ENCODE measurements at regions not wholly inside any gene's neighbourhood (a gene's known extent, or its start where the extent isn't known, plus 50 kb on each side); places are given as distances from the start of the nearest gene placed in this dataset.

DNA sequence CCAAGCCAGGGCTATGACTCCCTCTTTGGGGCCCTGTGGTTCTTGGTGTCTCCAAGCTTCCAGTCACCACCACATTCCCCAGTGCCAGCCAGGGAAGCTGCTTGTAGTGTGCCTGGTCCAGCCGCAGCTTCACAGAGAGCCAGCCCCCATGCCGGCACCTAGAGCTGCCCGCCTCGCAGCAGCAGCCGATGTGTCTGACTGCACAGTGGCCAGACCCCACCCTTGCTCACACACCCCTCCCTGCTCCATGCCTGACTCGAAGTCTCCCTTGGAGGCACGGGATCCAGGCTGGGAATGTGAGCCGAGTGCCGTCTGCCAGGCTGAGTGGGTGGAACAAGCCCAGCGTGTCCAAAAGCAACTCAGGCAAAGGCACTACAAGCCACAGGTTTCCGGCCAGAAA lies 123.3 kb upstream of the SFSWAP start:
- Histone ChIP-seq H3K27me3 (ENCODE audit: insufficient read depth, low read depth, low read length) (no peaks in the 10 kb centered on the region), H3K4me2 (ENCODE audit: low read length) (no peak overlapping the region), H3K9me3 (ENCODE audit: low read length) (no peaks in the 10 kb centered on the region), H3K36me3 (ENCODE audit: insufficient read depth, low read length) (no peaks in the 10 kb centered on the region), H3K9ac (ENCODE audit: low read length) (no peak overlapping the region), H3F3A (ENCODE audit: insufficient read depth, low read length, poor library complexity, severe bottlenecking) (no peaks in the 10 kb centered on the region), H2AFZ (ENCODE audit: low read depth, low read length) (no peak overlapping the region), H3K79me2 (replicated peaks; ENCODE audit: insufficient read depth, low read length) (no peaks in the 10 kb centered on the region), H3K9me2 (ENCODE audit: insufficient read depth, low read length) (no peaks in the 10 kb centered on the region), H4K20me1 (ENCODE audit: insufficient read depth) (no peaks in the 10 kb centered on the region), H3K27ac (ENCODE audit: low read length) (no peak overlapping the region), H3K4me3 (ENCODE audit: low read length) (no peak overlapping the region)
- TF ChIP-seq TAF1 (IDR thresholded peaks at IDR 0.05; ENCODE audit: low read depth) (no peak), EZH2 (IDR thresholded peaks at IDR 0.05; ENCODE audit: borderline replicate concordance, insufficient read depth, low read length, poor library complexity, severe bottlenecking) (no peak), POLR2AphosphoS5 (IDR thresholded peaks at IDR 0.05) (no peak), SMC3 (conservative IDR thresholded peaks at IDR 0.05; ENCODE audit: poor library complexity) (no peak), RAD21 (conservative IDR thresholded peaks at IDR 0.05) (no peak), EP300 (conservative IDR thresholded peaks at IDR 0.05; ENCODE audit: poor library complexity, severe bottlenecking) (no peak), MXI1 (conservative IDR thresholded peaks at IDR 0.05; ENCODE audit: poor library complexity, severe bottlenecking) (no peak)
- TF ChIP-seq, protein P1, sequence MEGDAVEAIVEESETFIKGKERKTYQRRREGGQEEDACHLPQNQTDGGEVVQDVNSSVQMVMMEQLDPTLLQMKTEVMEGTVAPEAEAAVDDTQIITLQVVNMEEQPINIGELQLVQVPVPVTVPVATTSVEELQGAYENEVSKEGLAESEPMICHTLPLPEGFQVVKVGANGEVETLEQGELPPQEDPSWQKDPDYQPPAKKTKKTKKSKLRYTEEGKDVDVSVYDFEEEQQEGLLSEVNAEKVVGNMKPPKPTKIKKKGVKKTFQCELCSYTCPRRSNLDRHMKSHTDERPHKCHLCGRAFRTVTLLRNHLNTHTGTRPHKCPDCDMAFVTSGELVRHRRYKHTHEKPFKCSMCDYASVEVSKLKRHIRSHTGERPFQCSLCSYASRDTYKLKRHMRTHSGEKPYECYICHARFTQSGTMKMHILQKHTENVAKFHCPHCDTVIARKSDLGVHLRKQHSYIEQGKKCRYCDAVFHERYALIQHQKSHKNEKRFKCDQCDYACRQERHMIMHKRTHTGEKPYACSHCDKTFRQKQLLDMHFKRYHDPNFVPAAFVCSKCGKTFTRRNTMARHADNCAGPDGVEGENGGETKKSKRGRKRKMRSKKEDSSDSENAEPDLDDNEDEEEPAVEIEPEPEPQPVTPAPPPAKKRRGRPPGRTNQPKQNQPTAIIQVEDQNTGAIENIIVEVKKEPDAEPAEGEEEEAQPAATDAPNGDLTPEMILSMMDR (IDR thresholded peaks at IDR 0.05; ENCODE audit: poor library complexity, severe bottlenecking) = no peak
- TF ChIP-seq, protein P2, sequence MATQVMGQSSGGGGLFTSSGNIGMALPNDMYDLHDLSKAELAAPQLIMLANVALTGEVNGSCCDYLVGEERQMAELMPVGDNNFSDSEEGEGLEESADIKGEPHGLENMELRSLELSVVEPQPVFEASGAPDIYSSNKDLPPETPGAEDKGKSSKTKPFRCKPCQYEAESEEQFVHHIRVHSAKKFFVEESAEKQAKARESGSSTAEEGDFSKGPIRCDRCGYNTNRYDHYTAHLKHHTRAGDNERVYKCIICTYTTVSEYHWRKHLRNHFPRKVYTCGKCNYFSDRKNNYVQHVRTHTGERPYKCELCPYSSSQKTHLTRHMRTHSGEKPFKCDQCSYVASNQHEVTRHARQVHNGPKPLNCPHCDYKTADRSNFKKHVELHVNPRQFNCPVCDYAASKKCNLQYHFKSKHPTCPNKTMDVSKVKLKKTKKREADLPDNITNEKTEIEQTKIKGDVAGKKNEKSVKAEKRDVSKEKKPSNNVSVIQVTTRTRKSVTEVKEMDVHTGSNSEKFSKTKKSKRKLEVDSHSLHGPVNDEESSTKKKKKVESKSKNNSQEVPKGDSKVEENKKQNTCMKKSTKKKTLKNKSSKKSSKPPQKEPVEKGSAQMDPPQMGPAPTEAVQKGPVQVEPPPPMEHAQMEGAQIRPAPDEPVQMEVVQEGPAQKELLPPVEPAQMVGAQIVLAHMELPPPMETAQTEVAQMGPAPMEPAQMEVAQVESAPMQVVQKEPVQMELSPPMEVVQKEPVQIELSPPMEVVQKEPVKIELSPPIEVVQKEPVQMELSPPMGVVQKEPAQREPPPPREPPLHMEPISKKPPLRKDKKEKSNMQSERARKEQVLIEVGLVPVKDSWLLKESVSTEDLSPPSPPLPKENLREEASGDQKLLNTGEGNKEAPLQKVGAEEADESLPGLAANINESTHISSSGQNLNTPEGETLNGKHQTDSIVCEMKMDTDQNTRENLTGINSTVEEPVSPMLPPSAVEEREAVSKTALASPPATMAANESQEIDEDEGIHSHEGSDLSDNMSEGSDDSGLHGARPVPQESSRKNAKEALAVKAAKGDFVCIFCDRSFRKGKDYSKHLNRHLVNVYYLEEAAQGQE (IDR thresholded peaks at IDR 0.05; ENCODE audit: borderline replicate concordance) = no peak

DNA sequence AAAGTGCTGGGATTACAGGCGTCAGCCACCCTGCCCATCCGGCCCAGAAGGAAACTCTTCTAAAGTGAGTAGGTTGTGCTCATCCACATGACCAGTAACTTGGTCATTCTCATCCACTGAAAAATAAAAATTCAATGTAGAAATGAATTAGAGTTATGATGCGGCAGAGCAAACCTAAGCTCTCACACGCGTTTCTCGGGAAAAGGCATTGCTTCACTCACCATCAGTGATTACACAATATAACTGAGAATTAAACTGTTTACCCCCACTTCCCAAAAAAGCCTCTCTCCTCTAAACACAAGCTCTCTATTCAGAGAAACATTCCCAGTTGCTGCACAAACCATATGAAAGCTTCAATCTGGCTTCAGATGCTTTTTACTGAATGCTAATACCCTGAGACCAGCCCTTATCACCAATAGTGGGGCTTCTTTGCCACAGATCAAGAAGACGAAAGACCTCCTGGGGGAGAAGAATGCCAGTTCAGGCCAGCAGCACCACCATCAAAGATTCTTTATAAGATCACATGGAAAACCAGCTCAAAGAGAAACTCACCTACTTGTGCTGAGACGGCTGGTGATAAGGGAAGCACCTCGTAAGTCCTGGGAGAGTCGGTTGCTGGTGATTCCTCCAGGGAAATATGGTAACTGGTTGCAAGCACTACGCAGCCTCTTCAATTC lies 121.5 kb upstream of the SFSWAP start:
- no peaks in the 10 kb centered on the region for H3F3A ChIP-seq (ENCODE audit: insufficient read depth, low read length, poor library complexity, severe bottlenecking)
- H3K36me3 ChIP-seq (ENCODE audit: insufficient read depth, low read length) = no peaks in the 10 kb centered on the region
- no peaks in the 10 kb centered on the region for H4K20me1 ChIP-seq (ENCODE audit: insufficient read depth)
- H3K27ac ChIP-seq (ENCODE audit: low read length) = no peak overlapping the region
- H3K4me3 ChIP-seq (ENCODE audit: low read length) = no peak overlapping the region
- H3K9me3 ChIP-seq (ENCODE audit: low read length) = no peaks in the 10 kb centered on the region
- no peak overlapping the region for H3K4me2 ChIP-seq (ENCODE audit: low read length)
- H2AFZ ChIP-seq (ENCODE audit: low read depth, low read length) = no peak overlapping the region
- TF ChIP-seq, protein P1 (IDR thresholded peaks at IDR 0.05; ENCODE audit: poor library complexity, severe bottlenecking) = no peak
- no peak for TF ChIP-seq MXI1 (conservative IDR thresholded peaks at IDR 0.05; ENCODE audit: poor library complexity, severe bottlenecking)
- no peak for TF ChIP-seq EP300 (conservative IDR thresholded peaks at IDR 0.05; ENCODE audit: poor library complexity, severe bottlenecking)
- TF ChIP-seq, protein P2 (IDR thresholded peaks at IDR 0.05; ENCODE audit: borderline replicate concordance) = no peak
- TF ChIP-seq EZH2 (IDR thresholded peaks at IDR 0.05; ENCODE audit: borderline replicate concordance, insufficient read depth, low read length, poor library complexity, severe bottlenecking) = no peak
- no peak for TF ChIP-seq TAF1 (IDR thresholded peaks at IDR 0.05; ENCODE audit: low read depth)
- TF ChIP-seq SMC3 (conservative IDR thresholded peaks at IDR 0.05; ENCODE audit: poor library complexity) = no peak
- no peak for TF ChIP-seq POLR2AphosphoS5 (IDR thresholded peaks at IDR 0.05)
- no peak for TF ChIP-seq RAD21 (conservative IDR thresholded peaks at IDR 0.05)
- H3K27me3 ChIP-seq (ENCODE audit: insufficient read depth, low read depth, low read length) = no peaks in the 10 kb centered on the region
- no peak overlapping the region for H3K9ac ChIP-seq (ENCODE audit: low read length)
- H3K79me2 ChIP-seq (replicated peaks; ENCODE audit: insufficient read depth, low read length) = no peaks in the 10 kb centered on the region
- H3K9me2 ChIP-seq (ENCODE audit: insufficient read depth, low read length) = no peaks in the 10 kb centered on the region

Data from neural cell (in vitro differentiated cells).